HPDE6-E6E7 (cell line): ENCODE measurements at regions not wholly inside any gene's neighbourhood (a gene's known extent, or its start where the extent isn't known, plus 50 kb on each side); places are given as distances from the start of the nearest gene placed in this dataset.
"Not testable (repeated sequence)": the region's sequence is repeated elsewhere in the genome, so short reads cannot be mapped to it uniquely, and the experiment has no call there.

Experiments
- DNase-seq: peaks from one replicate; pipeline ENCODE4 v3.0.0; 2011; ENCODE audit warnings: missing footprints; ENCODE audit errors: extremely low spot score

- DNase-seq = no peak
These were observed 1005.1 kb downstream of the BRD1 start for GRCh38 chr22:48822278-48823233.

GRCh38 chr22:48821727-48822126, 1005.9 kb downstream of the BRD1 start:
- no peak for DNase-seq

GRCh38 chr22:48821346-48821690, 1006.4 kb downstream of the BRD1 start:
- no peak for DNase-seq

- no peak for DNase-seq
These were observed 1007.0 kb downstream of the BRD1 start for GRCh38 chr22:48820481-48821345.

- no peak for DNase-seq
These were observed 1007.7 kb downstream of the BRD1 start for GRCh38 chr22:48819961-48820360.

GRCh38 chr22:48819232-48819631, 1008.4 kb downstream of the BRD1 start:
- no peak for DNase-seq

GRCh38 chr22:48817491-48817890, 1010.2 kb downstream of the BRD1 start:
- not testable (repeated sequence) for DNase-seq

- no peak for DNase-seq
These were observed 1015.8 kb downstream of the BRD1 start for GRCh38 chr22:48811885-48812284.

- DNase-seq = no peak
These were observed 1019.4 kb downstream of the BRD1 start for GRCh38 chr22:48808038-48808960.

- no peak for DNase-seq
These were observed 1020.5 kb downstream of the BRD1 start for GRCh38 chr22:48807155-48807554.

- DNase-seq = no peak
These were observed 1021.4 kb downstream of the BRD1 start for GRCh38 chr22:48806227-48806781.

- DNase-seq = no peak
These were observed 1022.2 kb downstream of the BRD1 start for GRCh38 chr22:48805516-48805915.

- DNase-seq = no peak
These were observed 1022.8 kb downstream of the BRD1 start for GRCh38 chr22:48804811-48805301.

- no peak for DNase-seq
These were observed 1023.5 kb downstream of the BRD1 start for GRCh38 chr22:48803948-48804810.

- DNase-seq = no peak
These were observed 1024.3 kb downstream of the BRD1 start for GRCh38 chr22:48803171-48803947.

- DNase-seq = no peak
These were observed 1025.1 kb downstream of the BRD1 start for GRCh38 chr22:48802576-48802975.

GRCh38 chr22:48800886-48801607, 1026.6 kb downstream of the BRD1 start:
- no peak for DNase-seq

GRCh38 chr22:48800036-48800885, 1027.4 kb downstream of the BRD1 start:
- DNase-seq = no peak
